ENCODE measurements at regions not wholly inside any gene's neighbourhood (a gene's known extent, or its start where the extent isn't known, plus 50 kb on each side); places are given as distances from the start of the nearest gene placed in this dataset.

GRCh38 chr16:65223335-65223734 lies 101.5 kb upstream of the CDH11 start:
- TF ChIP-seq FOXA1 (IDR thresholded peaks at IDR 0.05), result no peak
- TF ChIP-seq BHLHE40 (IDR thresholded peaks at IDR 0.05; ENCODE audit: borderline replicate concordance), result no peak
- TF ChIP-seq ELF4 (IDR thresholded peaks at IDR 0.05), result no peak
- no peak for TF ChIP-seq SP1 (IDR thresholded peaks at IDR 0.05)
- no peak for TF ChIP-seq HDGF (IDR thresholded peaks at IDR 0.05; ENCODE audit: borderline replicate concordance)
- no peak for TF ChIP-seq SUZ12 (IDR thresholded peaks at IDR 0.05)
- no peak for TF ChIP-seq CTBP1 (IDR thresholded peaks at IDR 0.05; ENCODE audit: borderline replicate concordance)
- no peak for TF ChIP-seq ARNT (IDR thresholded peaks at IDR 0.05)
- TF ChIP-seq TARDBP (IDR thresholded peaks at IDR 0.05), result no peak
- TF ChIP-seq L3MBTL2 (conservative IDR thresholded peaks at IDR 0.05), result no peak
- TF ChIP-seq LEF1 (IDR thresholded peaks at IDR 0.05; ENCODE audit: borderline replicate concordance), result no peak

Measured in HEK293T (cell line).